GM18873 (cell line): ENCODE measurements at regions not wholly inside any gene's neighbourhood (a gene's known extent, or its start where the extent isn't known, plus 50 kb on each side); places are given as distances from the start of the nearest gene placed in this dataset.
"Not testable (repeated sequence)": the region's sequence is repeated elsewhere in the genome, so short reads cannot be mapped to it uniquely, and the experiment has no call there.

Experiments
- ATAC-seq: cut with Tn5 transposase; IDR thresholded peaks from one replicate; pipeline ENCODE4 v1.9.1; 2021; ENCODE audit warnings: mild to moderate bottlenecking, moderate library complexity, moderate number of reproducible peaks; ENCODE audit not compliant: unreplicated experiment, low FRiP score

- ATAC-seq, result no peak
These were observed 166.6 kb downstream of the DKK2 start for GRCh38 chr4:106869551-106869950.

GRCh38 chr4:106868381-106869035 lies 167.6 kb downstream of the DKK2 start:
- no peak for ATAC-seq

DNA sequence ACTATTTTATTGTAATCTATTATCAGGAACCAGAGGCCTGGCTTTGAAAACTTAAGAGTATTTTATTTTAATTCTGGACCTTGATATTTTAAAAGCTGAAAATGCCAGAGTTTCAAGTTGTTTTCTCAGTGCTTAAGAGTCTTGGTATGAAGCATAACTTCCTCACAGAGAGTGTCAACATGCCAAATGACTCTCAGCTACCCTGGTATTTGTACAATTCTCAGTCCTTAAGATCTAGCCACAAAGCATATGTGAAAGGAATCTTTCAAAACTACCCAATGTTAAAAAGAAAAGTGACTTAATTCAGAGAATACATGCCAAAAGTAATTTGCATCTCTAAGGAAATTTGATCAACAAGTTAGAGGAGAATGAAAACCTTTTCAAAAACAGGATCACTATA lies 171.9 kb downstream of the DKK2 start:
- no peak for ATAC-seq

DNA sequence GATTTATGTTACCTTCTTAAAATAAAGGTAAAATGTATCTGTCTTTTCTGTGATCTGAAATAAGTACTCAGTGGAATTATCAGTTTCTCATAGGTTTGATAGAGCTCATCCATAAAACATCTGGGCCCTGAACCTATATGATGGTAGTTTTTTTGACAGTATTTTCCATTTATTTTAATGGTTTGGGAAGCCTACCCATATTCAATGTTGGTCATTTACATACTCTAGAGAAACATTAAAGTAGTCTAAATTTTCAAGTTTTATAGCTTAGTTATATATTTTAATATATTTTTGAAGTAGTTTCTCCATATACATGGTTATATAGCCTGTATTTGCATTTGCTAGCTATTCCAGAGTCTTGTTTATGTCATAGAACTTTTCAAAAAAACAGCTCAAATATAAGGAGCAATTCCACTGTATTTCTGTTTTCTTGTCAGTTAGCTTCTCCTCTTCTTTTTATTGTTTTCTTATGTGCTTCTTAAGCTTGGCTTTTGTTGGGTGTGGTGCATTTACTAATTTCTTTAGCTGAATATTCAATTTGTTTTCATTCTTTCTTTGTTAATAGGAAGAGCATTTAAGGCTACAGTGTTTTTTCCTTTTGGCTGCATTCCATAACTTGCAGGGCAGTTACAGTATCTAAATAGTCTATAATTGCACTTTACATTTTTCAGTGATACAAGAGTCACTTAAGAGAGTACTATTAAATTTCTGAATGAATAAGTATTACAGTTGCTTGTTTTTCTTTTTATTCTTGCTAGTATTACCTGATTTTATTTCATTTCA lies 181.4 kb downstream of the DKK2 start:
- no peak for ATAC-seq

DNA sequence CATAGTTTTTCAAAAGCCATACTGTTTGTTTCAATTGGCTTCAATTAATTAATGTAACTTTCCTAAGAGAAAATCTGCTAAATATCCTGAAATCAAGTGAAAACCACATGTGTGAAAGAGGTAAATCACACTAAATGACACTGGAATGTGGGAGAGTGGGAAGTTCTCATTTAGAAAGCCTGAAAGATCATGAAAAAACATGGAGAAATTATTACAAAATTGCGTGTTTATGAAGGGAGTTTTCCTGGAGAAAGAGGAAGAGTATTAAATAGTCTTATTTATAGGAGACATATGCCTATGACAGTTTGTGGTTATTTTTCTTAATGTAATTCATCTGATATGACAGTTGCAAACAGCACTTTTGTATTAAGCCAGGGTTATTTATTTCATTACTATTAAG lies 183.7 kb downstream of the DKK2 start:
- no peak for ATAC-seq

- no peak for ATAC-seq
These were observed 184.4 kb downstream of the DKK2 start for GRCh38 chr4:106851726-106852125.

DNA sequence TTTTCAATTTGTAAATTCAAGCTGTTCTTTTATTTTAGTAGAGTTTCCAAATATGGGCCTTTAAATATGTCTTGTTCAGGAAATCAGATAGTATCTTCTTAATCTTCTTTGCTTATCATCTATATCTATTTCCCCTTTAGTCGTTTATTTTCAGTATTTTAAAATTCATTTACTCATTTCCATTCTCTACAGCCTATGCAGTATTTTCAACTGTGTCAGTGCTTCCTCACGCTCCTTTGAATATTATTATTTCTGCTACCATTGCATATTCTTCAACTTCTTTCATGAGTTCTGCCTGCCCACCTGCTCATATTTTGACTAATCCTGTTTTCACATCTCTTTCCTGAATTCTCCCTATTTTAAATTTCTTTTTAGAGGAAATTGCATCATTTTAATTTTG lies 185.4 kb downstream of the DKK2 start:
- no peak for ATAC-seq

GRCh38 chr4:106835919-106836318 lies 200.2 kb downstream of the DKK2 start:
- no peak for ATAC-seq

DNA sequence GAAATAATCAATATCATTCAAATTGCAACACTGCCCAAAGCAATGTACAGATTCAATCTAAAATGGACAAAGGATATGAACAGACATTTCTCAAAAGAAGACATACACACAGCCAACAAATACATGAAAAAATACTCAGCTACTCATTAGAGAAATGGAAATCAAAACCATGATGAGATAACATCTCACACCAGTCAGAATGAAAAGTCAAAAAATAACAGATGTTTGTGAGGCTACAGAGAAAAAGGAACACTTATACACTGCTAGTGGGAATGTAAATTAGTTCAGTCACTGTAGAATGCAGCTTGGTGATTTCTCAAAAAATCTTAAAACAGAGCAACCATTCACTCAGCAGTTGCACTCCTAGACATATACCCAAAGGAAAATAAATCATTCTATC lies 205.2 kb downstream of the DKK2 start:
- ATAC-seq, result no peak

GRCh38 chr4:106818764-106819163 lies 217.3 kb downstream of the DKK2 start:
- ATAC-seq, result no peak

- no peak for ATAC-seq
These were observed 219.6 kb downstream of the DKK2 start for GRCh38 chr4:106816496-106816895.

GRCh38 chr4:106810122-106810521 lies 226.0 kb downstream of the DKK2 start:
- ATAC-seq, result no peak

DNA sequence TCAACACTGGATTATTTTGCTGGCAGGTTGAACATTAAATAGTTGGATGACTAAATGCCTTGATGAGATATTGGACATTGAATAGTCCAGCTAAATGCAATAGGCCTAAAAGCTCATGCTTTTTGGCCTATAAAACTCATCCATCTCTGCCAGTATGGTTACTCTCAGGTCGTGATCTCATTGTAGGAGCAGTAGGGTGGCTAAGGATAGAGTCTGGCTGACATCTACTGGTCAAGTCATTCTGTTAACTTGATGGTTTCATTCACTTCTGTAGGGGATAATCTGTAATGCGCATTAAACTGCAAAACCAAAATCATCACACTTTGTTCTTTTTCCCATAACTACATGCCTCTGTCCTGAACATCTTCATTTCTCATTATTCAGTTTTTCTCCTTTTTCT lies 227.0 kb downstream of the DKK2 start:
- ATAC-seq, result no peak

GRCh38 chr4:106806158-106806797 lies 229.8 kb downstream of the DKK2 start:
- ATAC-seq, result no peak

DNA sequence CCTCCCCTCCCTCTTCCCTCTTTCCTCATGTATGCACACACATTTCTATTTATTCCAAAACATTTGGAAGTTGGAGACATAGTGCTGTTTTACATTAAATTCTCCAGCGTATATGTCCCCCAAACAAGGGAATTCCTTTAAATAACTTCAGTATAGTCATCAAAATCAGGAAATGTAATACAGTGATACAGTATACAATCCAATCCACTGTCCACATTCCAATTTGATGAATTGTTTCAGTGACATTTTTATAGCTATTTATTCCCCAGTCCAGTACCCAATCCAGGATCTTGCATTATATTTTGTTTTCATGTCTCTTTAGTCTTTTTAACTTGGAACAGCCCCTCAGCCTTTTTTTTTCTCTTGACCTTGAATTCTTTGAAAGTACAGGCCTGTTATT lies 233.0 kb downstream of the DKK2 start:
- no peak for ATAC-seq

GRCh38 chr4:106801386-106801785 lies 234.7 kb downstream of the DKK2 start:
- no peak for ATAC-seq

DNA sequence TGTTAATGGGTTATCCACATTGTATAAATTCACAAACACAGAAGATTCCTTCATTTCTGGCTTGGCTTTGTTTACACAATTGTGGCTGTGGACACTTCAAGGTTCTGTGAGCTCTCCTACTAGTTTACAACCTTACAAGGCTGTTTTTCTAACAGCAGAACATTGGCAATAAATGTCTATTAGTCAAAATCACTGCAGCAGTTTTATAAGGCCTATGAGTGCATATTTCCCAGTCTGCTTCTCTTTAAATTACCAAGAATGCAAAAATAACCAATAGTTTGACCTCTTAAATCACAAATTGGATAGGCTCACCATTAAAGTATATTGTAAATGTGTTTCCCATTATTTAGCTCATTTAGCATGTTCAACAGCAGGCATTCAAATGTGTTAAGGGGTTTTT lies 239.2 kb downstream of the DKK2 start:
- ATAC-seq, result no peak

GRCh38 chr4:106795326-106795725 lies 240.8 kb downstream of the DKK2 start:
- no peak for ATAC-seq

- no peak for ATAC-seq
These were observed 242.2 kb downstream of the DKK2 start for GRCh38 chr4:106793933-106794332.

DNA sequence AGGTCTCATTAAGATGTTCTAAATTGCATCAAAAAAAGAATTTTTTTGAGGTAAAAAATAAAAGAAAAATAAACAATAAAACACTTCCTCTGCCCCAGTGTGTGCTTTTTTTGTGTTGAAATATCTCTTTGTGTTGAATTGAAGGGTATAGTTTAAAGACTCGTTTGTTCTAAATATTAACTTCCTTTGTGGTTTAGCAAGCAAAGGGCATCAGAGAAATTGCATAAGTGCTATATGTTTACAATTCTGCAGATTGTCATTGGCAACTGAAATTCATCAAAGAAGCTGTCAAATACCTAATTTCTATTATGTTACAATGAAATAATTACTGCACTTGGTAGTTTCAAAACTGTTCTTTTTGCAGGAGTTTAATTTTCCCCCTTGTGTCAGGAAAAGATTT lies 260.5 kb downstream of the DKK2 start:
- ATAC-seq, result no peak

DNA sequence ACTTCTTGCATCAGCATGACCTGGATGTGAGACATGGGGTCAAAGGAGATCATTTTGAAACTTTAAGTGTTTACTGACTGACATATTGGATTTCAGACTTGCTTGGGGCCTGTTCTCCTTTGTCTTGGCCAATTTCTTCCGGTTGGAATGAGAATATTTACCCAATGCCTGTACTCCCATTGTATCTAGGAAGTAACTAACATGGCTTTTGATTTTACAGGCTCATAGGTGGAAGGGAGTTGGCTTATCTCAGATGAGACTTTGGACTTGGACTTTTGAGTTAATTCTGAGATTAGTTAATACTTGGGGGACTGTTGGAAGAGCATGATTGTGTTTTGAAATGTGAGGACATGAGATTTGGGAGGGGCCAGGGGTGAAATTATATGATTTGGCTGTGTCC lies 262.1 kb downstream of the DKK2 start:
- ATAC-seq, result not testable (repeated sequence)
